ENCODE measurements at regions not wholly inside any gene's neighbourhood (a gene's known extent, or its start where the extent isn't known, plus 50 kb on each side); places are given as distances from the start of the nearest gene placed in this dataset.
A peak's percentile ranks its signal among the peaks of the same experiment; 100 is the strongest.

DNA sequence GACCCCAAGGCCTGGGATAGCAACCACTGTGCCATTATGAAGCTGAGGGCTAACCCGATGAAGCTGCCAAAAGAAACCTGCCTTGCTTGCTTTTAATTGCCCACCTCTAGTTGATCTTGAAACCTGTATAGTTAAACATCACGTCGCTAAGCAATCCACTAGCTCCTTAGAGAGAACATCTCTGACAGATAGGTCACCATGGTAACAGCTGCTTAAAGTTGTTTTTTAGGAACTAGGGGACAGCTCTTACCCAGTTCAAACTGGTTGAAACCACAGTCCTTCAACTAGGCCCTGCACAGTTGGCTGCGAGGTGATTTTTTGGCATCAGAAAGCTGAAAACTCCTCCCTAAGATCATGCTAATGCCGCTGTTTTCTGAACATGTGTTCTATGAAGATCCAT, 135.7 kb downstream of the EBLN2 start:
- peaks cover 0 to 23% (median 10%) of the 10 kb centered on the region in 11 experiments; a peak in 13 of 22 replicates for H3K9me3 ChIP-seq (replicated peaks in 1 of 11)
- no peaks in the 10 kb centered on the region for H4K20me1 ChIP-seq
- H3K4me2 ChIP-seq, result no peak overlapping the region
- TF ChIP-seq Cebpa-rat (IDR thresholded peaks at IDR 0.05), result no peak
- H3K27ac ChIP-seq, result no peak overlapping the region
- H3K27me3 ChIP-seq, result no peaks in the 10 kb centered on the region
- 0 out of 22 replicates have a peak, but pooled peaks cover 0 to 4% (median 0%) of the 10 kb centered on the region in 11 experiments for H3K36me3 ChIP-seq
- no peak overlapping the region for H3K4me3 ChIP-seq
- no peak overlapping the region for H3K9ac ChIP-seq
- no peaks in the 10 kb centered on the region for H3K4me1 ChIP-seq

DNA sequence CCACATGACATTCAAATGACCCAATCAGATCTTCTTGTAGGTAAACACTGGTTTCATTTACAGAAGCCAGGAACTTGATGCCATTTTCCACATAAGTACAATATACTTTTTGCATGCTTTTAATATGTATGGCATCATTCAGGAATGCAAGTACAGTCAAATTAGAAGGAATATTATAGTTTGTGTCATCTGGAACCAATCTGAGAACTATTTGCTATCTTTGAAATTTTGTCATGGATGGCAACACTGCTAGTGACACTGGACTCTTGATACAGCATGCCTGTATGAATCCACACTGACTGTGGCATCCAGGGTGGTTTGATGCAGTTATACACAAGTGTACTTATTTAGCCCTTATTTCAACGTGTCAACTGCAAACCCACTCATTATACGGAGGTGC, 141.6 kb downstream of the EBLN2 start:
- Histone ChIP-seq H3K36me3 (no peaks in the 10 kb centered on the region), H3K4me3 (no peak overlapping the region), H4K20me1 (no peaks in the 10 kb centered on the region), H3K27ac (no peak overlapping the region), H3K27me3 (no peaks in the 10 kb centered on the region), H3K9ac (no peak overlapping the region), H3K9me3 (replicated peaks in 1 of 11) (no peaks in the 10 kb centered on the region), H3K4me1 (peaks cover 0 to 6% (median 0%) of the 10 kb centered on the region in 10 experiments; a peak in 4 of 20 replicates), H3K4me2 (no peak overlapping the region)
- TF ChIP-seq Cebpa-rat (IDR thresholded peaks at IDR 0.05), result no peak

DNA sequence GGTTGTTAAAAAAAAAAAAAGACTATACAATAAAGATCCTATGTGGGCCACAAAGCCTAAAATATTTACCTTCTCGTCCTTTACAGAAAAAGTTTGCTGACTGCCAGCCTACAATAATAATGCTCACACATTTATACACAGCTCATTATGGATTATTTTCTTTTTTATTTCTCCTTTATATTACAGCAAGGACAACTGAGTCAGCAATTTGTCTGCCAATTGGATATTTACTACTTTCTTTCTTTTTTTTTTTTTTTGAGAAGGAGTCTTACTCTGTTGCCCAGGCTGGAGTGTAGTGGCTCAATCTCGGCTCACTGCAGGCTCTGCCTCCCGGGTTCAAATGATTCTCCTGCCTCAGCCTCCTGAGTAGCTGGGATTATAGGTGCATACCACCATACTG, 142.2 kb downstream of the EBLN2 start:
- no peak overlapping the region for H3K9ac ChIP-seq
- no peaks in the 10 kb centered on the region for H3K27me3 ChIP-seq
- peaks cover 0 to 8% (median 0%) of the 10 kb centered on the region in 10 experiments; a peak in 4 of 20 replicates for H3K4me1 ChIP-seq
- H4K20me1 ChIP-seq, result no peaks in the 10 kb centered on the region
- no peaks in the 10 kb centered on the region for H3K36me3 ChIP-seq
- no peak for TF ChIP-seq Cebpa-rat (IDR thresholded peaks at IDR 0.05)
- no peaks in the 10 kb centered on the region for H3K9me3 ChIP-seq (replicated peaks in 1 of 11)
- no peak overlapping the region for H3K4me3 ChIP-seq
- 0 out of 22 replicates have a peak overlapping the region, but pooled peaks of 1 of the 11 experiments have one; percentile 1 for H3K4me2 ChIP-seq
- no peak overlapping the region for H3K27ac ChIP-seq

GRCh38 chr3:73204841-73205240, 143.4 kb downstream of the EBLN2 start:
- H3K27ac ChIP-seq, result no peak overlapping the region
- no peak for TF ChIP-seq Cebpa-rat (IDR thresholded peaks at IDR 0.05)
- no peaks in the 10 kb centered on the region for H4K20me1 ChIP-seq
- no peak overlapping the region for H3K4me3 ChIP-seq
- H3K9ac ChIP-seq, result no peak overlapping the region
- no peaks in the 10 kb centered on the region for H3K9me3 ChIP-seq (replicated peaks in 1 of 11)
- H3K4me2 ChIP-seq, result no peak overlapping the region
- peaks cover 4 to 17% (median 8%) of the 10 kb centered on the region in 10 experiments; a peak in 13 of 20 replicates for H3K4me1 ChIP-seq
- H3K27me3 ChIP-seq, result no peaks in the 10 kb centered on the region
- no peaks in the 10 kb centered on the region for H3K36me3 ChIP-seq

DNA sequence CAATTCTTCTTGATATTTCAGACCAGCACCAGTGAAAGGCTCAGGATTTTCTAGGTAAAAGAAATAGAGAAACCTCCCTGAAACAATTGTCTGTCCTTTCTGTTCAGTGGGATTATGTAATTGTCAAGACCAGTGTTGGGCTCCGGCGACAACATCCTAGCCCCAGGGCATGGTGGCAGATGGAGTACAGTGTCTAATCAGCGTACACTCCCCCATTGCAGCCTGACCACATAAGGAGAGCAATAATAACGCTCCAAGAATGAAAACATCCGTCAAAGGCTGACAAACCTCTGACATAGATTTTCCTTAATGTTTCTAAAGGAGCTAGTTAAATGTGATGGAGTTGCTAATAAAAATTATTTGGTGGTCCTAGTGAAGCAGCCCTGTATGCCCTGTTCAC, 144.6 kb downstream of the EBLN2 start:
- no peaks in the 10 kb centered on the region for H4K20me1 ChIP-seq
- H3K4me2 ChIP-seq, result no peak overlapping the region
- no peak overlapping the region for H3K4me3 ChIP-seq
- no peaks in the 10 kb centered on the region for H3K27me3 ChIP-seq
- peaks cover 14 to 29% (median 19%) of the 10 kb centered on the region in 10 experiments; a peak in 18 of 20 replicates for H3K4me1 ChIP-seq
- no peak for TF ChIP-seq Cebpa-rat (IDR thresholded peaks at IDR 0.05)
- no peak overlapping the region for H3K9ac ChIP-seq
- H3K36me3 ChIP-seq, result peaks cover 0 to 3% (median 0%) of the 10 kb centered on the region in 11 experiments; a peak in 1 of 22 replicates
- H3K27ac ChIP-seq, result no peak overlapping the region
- H3K9me3 ChIP-seq (replicated peaks in 1 of 11), result peaks cover 0 to 6% (median 4%) of the 10 kb centered on the region in 11 experiments; a peak in 16 of 22 replicates

DNA sequence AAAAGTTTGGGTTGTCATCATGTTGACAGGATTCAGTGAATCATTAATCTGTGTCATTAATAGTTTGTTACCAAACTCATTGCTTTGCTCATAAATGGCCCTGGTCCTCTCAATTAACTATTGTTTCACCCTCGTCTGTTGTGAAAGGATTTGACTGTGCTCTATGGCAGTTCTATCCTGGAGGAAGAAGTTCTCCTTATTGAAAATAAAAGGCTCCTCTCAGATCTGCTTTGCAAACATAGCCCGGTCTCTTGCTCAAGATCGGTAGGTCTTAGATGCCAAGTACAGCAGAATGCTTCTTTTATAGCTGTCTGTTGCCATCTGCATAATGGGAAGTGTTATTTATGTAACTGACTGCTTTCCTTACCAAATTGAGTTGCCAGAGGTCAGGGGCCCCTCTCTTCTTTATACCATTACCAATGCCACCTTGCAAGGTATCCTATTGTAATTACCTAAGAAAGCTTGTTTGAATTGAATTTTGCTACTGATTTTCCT, 146.5 kb downstream of the EBLN2 start:
- Histone ChIP-seq H3K4me3 (no peak overlapping the region), H3K27me3 (no peaks in the 10 kb centered on the region), H3K27ac (no peak overlapping the region), H3K4me1 (peaks cover 32 to 45% (median 38%) of the 10 kb centered on the region in 10 experiments), H3K36me3 (peaks cover 0 to 3% (median 0%) of the 10 kb centered on the region in 11 experiments; a peak in 1 of 22 replicates), H3K4me2 (peak overlapping the region in 3 of 11 experiments; percentile 7 to 38 (median 8); a peak in 2 of 22 replicates), H4K20me1 (no peaks in the 10 kb centered on the region), H3K9me3 (replicated peaks in 1 of 11) (peaks cover 0 to 18% (median 14%) of the 10 kb centered on the region in 11 experiments; a peak in 19 of 22 replicates), H3K9ac (no peak overlapping the region)
- no peak for TF ChIP-seq Cebpa-rat (IDR thresholded peaks at IDR 0.05)

DNA sequence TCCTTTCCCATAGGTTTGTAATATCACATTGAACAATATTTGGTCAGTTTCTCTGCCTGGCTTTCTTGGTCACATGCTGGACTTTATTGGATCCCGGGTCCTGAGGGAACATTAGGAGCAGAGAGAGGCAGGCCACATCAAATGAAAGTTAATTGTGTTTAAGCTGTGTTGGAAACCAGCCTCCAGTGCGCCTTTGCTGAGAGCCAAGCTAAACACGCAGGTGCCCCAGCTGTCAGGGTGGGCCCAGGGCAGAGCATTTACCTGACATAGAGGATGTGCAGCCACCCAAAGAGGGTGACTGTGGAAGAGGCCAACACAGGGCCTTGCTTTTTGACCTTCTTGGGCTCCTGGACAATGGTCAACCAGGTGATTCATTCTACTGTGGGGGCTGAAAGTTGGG, 149.3 kb downstream of the EBLN2 start:
- Histone ChIP-seq H3K36me3 (peaks cover 0 to 3% (median 0%) of the 10 kb centered on the region in 11 experiments; a peak in 2 of 22 replicates), H3K9ac (peak overlapping the region in 2 of 11 experiments; percentile 11 to 19; a peak in 1 of 22 replicates), H3K4me3 (peak overlapping the region in 1 of 10 experiments; percentile 3; a peak in 1 of 20 replicates), H3K9me3 (replicated peaks in 1 of 11) (peaks cover 15 to 38% (median 31%) of the 10 kb centered on the region in 11 experiments), H3K27me3 (no peaks in the 10 kb centered on the region), H3K4me1 (peaks cover 48 to 69% (median 55%) of the 10 kb centered on the region in 10 experiments), H3K27ac (peak overlapping the region in 9 of 11 experiments; percentile 56 to 92 (median 82); a peak in 15 of 22 replicates), H3K4me2 (peak overlapping the region in 10 of 11 experiments; percentile 1 to 81 (median 66); a peak in 17 of 22 replicates), H4K20me1 (no peaks in the 10 kb centered on the region)
- TF ChIP-seq Cebpa-rat (IDR thresholded peaks at IDR 0.05), result no peak

- H3K27me3 ChIP-seq, result no peaks in the 10 kb centered on the region
- H3K4me1 ChIP-seq, result peaks cover 49 to 73% (median 55%) of the 10 kb centered on the region in 10 experiments
- peaks cover 0 to 3% (median 0%) of the 10 kb centered on the region in 11 experiments; a peak in 2 of 22 replicates for H3K36me3 ChIP-seq
- no peaks in the 10 kb centered on the region for H4K20me1 ChIP-seq
- TF ChIP-seq Cebpa-rat (IDR thresholded peaks at IDR 0.05), result peak in 3 of 11 experiments; percentile 18 to 73 (median 47); a peak in 4 of 22 replicates
- H3K9ac ChIP-seq, result peak overlapping the region in 9 of 11 experiments; percentile 22 to 77 (median 64); a peak in 17 of 22 replicates
- peak overlapping the region in 5 of 10 experiments; percentile 13 to 46 (median 24); a peak in 6 of 20 replicates for H3K4me3 ChIP-seq
- peaks cover 15 to 38% (median 31%) of the 10 kb centered on the region in 11 experiments for H3K9me3 ChIP-seq (replicated peaks in 1 of 11)
- H3K27ac ChIP-seq, result peak overlapping the region in 10 of 11 experiments; percentile 31 to 92 (median 82); a peak in 20 of 22 replicates
- H3K4me2 ChIP-seq, result peak overlapping the region; percentile 37 to 81 (median 71)
Observed at GRCh38 chr3:73212683-73213082, 151.2 kb downstream of the EBLN2 start.

- peak overlapping the region in 1 of 10 experiments; percentile 25; a peak in 3 of 20 replicates for H3K4me3 ChIP-seq
- peaks cover 0 to 3% (median 0%) of the 10 kb centered on the region in 11 experiments; a peak in 2 of 22 replicates for H3K36me3 ChIP-seq
- no peaks in the 10 kb centered on the region for H4K20me1 ChIP-seq
- peaks cover 41 to 72% (median 54%) of the 10 kb centered on the region in 10 experiments for H3K4me1 ChIP-seq
- TF ChIP-seq Cebpa-rat (IDR thresholded peaks at IDR 0.05), result no peak
- peak overlapping the region in 5 of 11 experiments; percentile 14 to 76 (median 70); a peak in 6 of 22 replicates for H3K9ac ChIP-seq
- H3K4me2 ChIP-seq, result peak overlapping the region in 9 of 11 experiments; percentile 37 to 81 (median 73); a peak in 18 of 22 replicates
- peaks cover 15 to 44% (median 31%) of the 10 kb centered on the region in 11 experiments for H3K9me3 ChIP-seq (replicated peaks in 1 of 11)
- peak overlapping the region in 9 of 11 experiments; percentile 56 to 92 (median 82); a peak in 18 of 22 replicates for H3K27ac ChIP-seq
- H3K27me3 ChIP-seq, result no peaks in the 10 kb centered on the region
Observed at GRCh38 chr3:73213896-73214295, 152.4 kb downstream of the EBLN2 start.

Measured in BLaER1 treated with 17β-estradiol and CSF1 and Interleukin-3, amounts not matched to agents 10 nM and 100 nM (cell line).